ENCODE measurements at regions not wholly inside any gene's neighbourhood (a gene's known extent, or its start where the extent isn't known, plus 50 kb on each side); places are given as distances from the start of the nearest gene placed in this dataset.

GRCh38 chr7:84665339-84665738 is 470.8 kb upstream of the SEMA3A start (continued):
- TF ChIP-seq EP300 (IDR thresholded peaks at IDR 0.05; ENCODE audit: borderline replicate concordance in 1 of 2, low read depth in 1 of 2, low read length in 1 of 2) (peak; percentile 95 to 96), POLR2AphosphoS5 (IDR thresholded peaks at IDR 0.05; ENCODE audit: low read depth, low read length) (peak; percentile 92), ZBTB33 (IDR thresholded peaks at IDR 0.05; ENCODE audit: borderline replicate concordance, low read depth) (peak; percentile 58; the same call in 1 of the 2 replicates), NFIC (IDR thresholded peaks at IDR 0.05; ENCODE audit: borderline replicate concordance) (peak; percentile 98), GATA2 (CRISPR knock-in tag; IDR thresholded peaks at IDR 0.05) (peak; percentile 94), RFX5 (IDR thresholded peaks at IDR 0.05; ENCODE audit: low read length) (no peak), GABPA (IDR thresholded peaks at IDR 0.05; ENCODE audit: low read depth) (peak; percentile 25; the same call in 1 of the 2 replicates), YY1 (IDR thresholded peaks at IDR 0.05; ENCODE audit: low read depth) (0 out of 2 replicates have a peak, but pooled peaks have one; percentile 15)

DNA sequence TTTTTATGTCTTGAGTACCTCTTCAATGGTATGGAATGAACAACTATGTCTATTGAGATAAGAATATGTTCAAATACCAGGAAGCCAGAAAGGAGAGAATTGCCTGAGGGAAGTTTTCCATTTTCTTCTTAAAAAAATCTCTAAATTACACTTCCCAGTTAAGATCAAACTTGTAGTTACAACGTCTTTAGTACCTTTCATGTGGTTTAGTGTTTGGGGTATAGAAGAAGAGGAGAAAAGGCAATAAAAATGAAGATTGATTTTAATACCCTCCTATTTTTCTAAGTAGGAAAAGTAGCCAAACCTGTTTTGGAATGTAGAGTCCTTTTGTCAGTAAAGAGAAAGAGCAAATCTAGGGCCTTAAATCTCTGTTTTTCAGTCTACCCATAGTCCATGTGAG is 470.0 kb upstream of the SEMA3A start:
- H3K9me3 ChIP-seq = no peaks in the 10 kb centered on the region
- no peak for DNase-seq
- no peaks in the 10 kb centered on the region for H3K27me3 ChIP-seq (ENCODE audit: insufficient read depth)
- ChIA-PET CTCF (no interaction called here), POLR2A (no interaction called here)
- H3K4me2 ChIP-seq = no peak overlapping the region
- H3K27ac ChIP-seq (ENCODE audit: low read depth in 2 of 2, low read length in 1 of 2) = peak overlapping the region; percentile 32 to 87; a peak in 3 of 4 replicates
- no peaks in the 10 kb centered on the region for H3K36me3 ChIP-seq (replicated peaks in 1 of 2; ENCODE audit: control insufficient read depth in 1 of 2, insufficient read depth in 2 of 2, low read length in 1 of 2)
- no peaks in the 10 kb centered on the region for H4K20me1 ChIP-seq (ENCODE audit: insufficient read depth)
- WGBS (ENCODE audit: low lambda C conversion rate) = 49% methylated on average over 1 of the region's 1 CpG
- H3K9me2 ChIP-seq = no peaks in the 10 kb centered on the region
- H3K4me3 ChIP-seq (ENCODE audit: low read depth in 2 of 2, low read length in 1 of 2) = no peak overlapping the region
- H3K9ac ChIP-seq = no peak overlapping the region
- H3K79me2 ChIP-seq (ENCODE audit: insufficient read depth) = no peaks in the 10 kb centered on the region
- no peaks in the 10 kb centered on the region for H3F3A ChIP-seq (replicated peaks; ENCODE audit: insufficient read depth)
- H3K4me1 ChIP-seq (ENCODE audit: control insufficient read depth in 1 of 2, insufficient read depth in 2 of 2, low read depth in 1 of 2, low read length in 1 of 2) = peaks cover 0 to 33% of the 10 kb centered on the region in 2 experiments; a peak in 3 of 4 replicates
- peak overlapping the region; percentile 3; the same call in 1 of the 2 replicates for H2AFZ ChIP-seq (ENCODE audit: low read depth)
- TF ChIP-seq CHD2 (IDR thresholded peaks at IDR 0.05; ENCODE audit: low read length, partially characterized antibody) (no peak), GABPA (IDR thresholded peaks at IDR 0.05; ENCODE audit: low read depth) (no peak), TCF12 (IDR thresholded peaks at IDR 0.05) (no peak), NRF1 (IDR thresholded peaks at IDR 0.05; ENCODE audit: low read depth, low read length) (no peak), FOXJ3 (CRISPR knock-in tag; IDR thresholded peaks at IDR 0.05) (no peak), EZH2phosphoT487 (IDR thresholded peaks at IDR 0.05; ENCODE audit: borderline replicate concordance, low read depth) (no peak), FOSL2 (IDR thresholded peaks at IDR 0.05; ENCODE audit: borderline replicate concordance, low read depth) (no peak), USF1 (IDR thresholded peaks at IDR 0.05; ENCODE audit: borderline replicate concordance, low read depth) (no peak), ELF1 (IDR thresholded peaks at IDR 0.05) (no peak), FOXM1 (IDR thresholded peaks at IDR 0.05; ENCODE audit: low read depth) (no peak), SIN3A (IDR thresholded peaks at IDR 0.05; ENCODE audit: borderline replicate concordance, low read depth, low read length) (no peak), RXRA (IDR thresholded peaks at IDR 0.05; ENCODE audit: borderline replicate concordance, low read depth) (no peak)
- TF ChIP-seq, protein P1, sequence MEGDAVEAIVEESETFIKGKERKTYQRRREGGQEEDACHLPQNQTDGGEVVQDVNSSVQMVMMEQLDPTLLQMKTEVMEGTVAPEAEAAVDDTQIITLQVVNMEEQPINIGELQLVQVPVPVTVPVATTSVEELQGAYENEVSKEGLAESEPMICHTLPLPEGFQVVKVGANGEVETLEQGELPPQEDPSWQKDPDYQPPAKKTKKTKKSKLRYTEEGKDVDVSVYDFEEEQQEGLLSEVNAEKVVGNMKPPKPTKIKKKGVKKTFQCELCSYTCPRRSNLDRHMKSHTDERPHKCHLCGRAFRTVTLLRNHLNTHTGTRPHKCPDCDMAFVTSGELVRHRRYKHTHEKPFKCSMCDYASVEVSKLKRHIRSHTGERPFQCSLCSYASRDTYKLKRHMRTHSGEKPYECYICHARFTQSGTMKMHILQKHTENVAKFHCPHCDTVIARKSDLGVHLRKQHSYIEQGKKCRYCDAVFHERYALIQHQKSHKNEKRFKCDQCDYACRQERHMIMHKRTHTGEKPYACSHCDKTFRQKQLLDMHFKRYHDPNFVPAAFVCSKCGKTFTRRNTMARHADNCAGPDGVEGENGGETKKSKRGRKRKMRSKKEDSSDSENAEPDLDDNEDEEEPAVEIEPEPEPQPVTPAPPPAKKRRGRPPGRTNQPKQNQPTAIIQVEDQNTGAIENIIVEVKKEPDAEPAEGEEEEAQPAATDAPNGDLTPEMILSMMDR (IDR thresholded peaks at IDR 0.05) = no peak
- TF ChIP-seq, protein P2, sequence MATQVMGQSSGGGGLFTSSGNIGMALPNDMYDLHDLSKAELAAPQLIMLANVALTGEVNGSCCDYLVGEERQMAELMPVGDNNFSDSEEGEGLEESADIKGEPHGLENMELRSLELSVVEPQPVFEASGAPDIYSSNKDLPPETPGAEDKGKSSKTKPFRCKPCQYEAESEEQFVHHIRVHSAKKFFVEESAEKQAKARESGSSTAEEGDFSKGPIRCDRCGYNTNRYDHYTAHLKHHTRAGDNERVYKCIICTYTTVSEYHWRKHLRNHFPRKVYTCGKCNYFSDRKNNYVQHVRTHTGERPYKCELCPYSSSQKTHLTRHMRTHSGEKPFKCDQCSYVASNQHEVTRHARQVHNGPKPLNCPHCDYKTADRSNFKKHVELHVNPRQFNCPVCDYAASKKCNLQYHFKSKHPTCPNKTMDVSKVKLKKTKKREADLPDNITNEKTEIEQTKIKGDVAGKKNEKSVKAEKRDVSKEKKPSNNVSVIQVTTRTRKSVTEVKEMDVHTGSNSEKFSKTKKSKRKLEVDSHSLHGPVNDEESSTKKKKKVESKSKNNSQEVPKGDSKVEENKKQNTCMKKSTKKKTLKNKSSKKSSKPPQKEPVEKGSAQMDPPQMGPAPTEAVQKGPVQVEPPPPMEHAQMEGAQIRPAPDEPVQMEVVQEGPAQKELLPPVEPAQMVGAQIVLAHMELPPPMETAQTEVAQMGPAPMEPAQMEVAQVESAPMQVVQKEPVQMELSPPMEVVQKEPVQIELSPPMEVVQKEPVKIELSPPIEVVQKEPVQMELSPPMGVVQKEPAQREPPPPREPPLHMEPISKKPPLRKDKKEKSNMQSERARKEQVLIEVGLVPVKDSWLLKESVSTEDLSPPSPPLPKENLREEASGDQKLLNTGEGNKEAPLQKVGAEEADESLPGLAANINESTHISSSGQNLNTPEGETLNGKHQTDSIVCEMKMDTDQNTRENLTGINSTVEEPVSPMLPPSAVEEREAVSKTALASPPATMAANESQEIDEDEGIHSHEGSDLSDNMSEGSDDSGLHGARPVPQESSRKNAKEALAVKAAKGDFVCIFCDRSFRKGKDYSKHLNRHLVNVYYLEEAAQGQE (IDR thresholded peaks at IDR 0.05; ENCODE audit: low read depth, low read length) = no peak
- TF ChIP-seq, protein P3, sequence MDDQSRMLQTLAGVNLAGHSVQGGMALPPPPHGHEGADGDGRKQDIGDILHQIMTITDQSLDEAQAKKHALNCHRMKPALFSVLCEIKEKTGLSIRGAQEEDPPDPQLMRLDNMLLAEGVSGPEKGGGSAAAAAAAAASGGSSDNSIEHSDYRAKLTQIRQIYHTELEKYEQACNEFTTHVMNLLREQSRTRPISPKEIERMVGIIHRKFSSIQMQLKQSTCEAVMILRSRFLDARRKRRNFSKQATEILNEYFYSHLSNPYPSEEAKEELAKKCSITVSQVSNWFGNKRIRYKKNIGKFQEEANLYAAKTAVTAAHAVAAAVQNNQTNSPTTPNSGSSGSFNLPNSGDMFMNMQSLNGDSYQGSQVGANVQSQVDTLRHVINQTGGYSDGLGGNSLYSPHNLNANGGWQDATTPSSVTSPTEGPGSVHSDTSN (IDR thresholded peaks at IDR 0.05) = no peak
